ENCODE measurements at regions not wholly inside any gene's neighbourhood (a gene's known extent, or its start where the extent isn't known, plus 50 kb on each side); places are given as distances from the start of the nearest gene placed in this dataset.

DNA sequence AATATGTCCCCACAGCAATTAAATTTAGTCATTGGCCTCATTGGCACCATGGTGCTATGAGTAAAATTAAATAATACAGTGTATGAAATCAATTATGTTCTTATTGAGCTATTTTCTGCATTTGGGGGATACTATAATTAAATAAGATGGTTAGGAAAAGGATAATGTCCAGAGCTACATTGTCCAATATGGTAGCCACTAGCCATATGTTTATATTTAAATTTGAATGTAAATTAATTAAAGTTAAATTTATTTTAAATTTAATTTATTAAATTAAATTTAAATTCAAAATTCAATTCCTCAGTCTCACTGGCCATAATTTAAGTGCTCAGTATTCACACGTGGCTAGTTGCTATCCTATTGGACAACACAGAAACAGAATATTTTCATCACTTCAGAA, 115.7 kb downstream of the SPATA31D1 start:
- H3K4me3 ChIP-seq (ENCODE audit: low read depth, low read length), result no peak overlapping the region
- TF ChIP-seq, protein P1, sequence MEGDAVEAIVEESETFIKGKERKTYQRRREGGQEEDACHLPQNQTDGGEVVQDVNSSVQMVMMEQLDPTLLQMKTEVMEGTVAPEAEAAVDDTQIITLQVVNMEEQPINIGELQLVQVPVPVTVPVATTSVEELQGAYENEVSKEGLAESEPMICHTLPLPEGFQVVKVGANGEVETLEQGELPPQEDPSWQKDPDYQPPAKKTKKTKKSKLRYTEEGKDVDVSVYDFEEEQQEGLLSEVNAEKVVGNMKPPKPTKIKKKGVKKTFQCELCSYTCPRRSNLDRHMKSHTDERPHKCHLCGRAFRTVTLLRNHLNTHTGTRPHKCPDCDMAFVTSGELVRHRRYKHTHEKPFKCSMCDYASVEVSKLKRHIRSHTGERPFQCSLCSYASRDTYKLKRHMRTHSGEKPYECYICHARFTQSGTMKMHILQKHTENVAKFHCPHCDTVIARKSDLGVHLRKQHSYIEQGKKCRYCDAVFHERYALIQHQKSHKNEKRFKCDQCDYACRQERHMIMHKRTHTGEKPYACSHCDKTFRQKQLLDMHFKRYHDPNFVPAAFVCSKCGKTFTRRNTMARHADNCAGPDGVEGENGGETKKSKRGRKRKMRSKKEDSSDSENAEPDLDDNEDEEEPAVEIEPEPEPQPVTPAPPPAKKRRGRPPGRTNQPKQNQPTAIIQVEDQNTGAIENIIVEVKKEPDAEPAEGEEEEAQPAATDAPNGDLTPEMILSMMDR (IDR thresholded peaks at IDR 0.05; ENCODE audit: low read depth, low read length), result no peak

DNA sequence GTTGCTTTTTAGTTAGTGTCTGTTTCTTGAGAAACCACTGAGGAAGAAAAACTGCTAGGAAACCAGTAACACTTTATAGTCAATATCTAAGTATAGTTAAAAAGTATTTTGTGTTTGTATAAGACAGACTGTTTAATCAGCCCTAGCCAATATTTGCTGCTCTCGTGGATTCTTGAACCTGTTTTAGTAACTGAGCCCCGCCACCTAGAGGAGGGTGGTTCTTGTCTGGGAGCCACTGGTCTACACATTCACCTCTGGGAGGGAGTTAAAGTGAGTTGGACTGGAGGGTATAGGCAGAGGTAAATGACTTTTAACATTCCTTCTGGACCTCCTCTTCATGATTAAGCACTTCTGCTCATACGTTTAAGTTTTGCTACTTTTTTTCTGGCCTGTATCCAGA, 117.2 kb downstream of the SPATA31D1 start:
- TF ChIP-seq, protein P1 (IDR thresholded peaks at IDR 0.05; ENCODE audit: low read depth, low read length), result no peak
- no peak overlapping the region for H3K4me3 ChIP-seq (ENCODE audit: low read depth, low read length)

DNA sequence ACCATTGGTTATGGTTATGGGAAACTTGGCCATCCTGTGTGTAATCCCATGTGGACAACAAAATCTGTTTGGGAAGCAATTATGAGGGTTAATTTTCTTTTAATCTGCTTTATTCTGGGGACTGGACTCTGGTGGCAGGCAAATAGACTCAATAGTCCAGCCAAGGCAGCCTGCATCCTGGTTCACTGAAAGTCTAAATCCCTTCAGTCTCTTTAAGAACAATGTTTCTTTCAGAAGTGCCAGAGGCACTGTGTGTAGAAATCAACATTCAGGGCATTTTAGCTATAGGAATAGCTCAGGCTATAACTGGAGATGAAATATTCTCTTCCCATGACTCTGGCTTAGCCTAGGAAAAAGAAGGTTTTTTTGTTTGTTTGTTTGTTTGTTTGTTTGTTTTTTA, 118.0 kb downstream of the SPATA31D1 start:
- H3K4me3 ChIP-seq (ENCODE audit: low read depth, low read length), result no peak overlapping the region
- TF ChIP-seq, protein P1 (IDR thresholded peaks at IDR 0.05; ENCODE audit: low read depth, low read length), result no peak

DNA sequence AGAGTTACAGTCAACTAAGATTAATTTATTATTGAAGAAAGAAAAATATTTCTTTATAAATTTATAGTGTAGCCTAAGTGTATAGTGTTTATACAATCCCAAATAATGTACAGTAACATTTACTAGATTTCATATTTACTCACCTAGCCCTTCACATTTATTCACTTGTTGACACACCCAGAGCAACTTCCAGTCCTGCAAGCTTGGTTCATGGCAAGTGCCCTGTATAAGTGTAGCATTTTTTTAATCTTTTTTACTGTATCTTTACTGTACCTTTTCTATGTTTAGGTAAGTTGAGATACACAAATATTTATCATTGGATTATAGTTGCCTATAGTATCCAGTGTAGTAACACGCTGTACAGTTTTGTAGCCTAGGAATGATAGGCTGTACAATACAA, 119.9 kb downstream of the SPATA31D1 start:
- no peak overlapping the region for H3K4me3 ChIP-seq (ENCODE audit: low read depth, low read length)
- TF ChIP-seq, protein P1 (IDR thresholded peaks at IDR 0.05; ENCODE audit: low read depth, low read length), result no peak

DNA sequence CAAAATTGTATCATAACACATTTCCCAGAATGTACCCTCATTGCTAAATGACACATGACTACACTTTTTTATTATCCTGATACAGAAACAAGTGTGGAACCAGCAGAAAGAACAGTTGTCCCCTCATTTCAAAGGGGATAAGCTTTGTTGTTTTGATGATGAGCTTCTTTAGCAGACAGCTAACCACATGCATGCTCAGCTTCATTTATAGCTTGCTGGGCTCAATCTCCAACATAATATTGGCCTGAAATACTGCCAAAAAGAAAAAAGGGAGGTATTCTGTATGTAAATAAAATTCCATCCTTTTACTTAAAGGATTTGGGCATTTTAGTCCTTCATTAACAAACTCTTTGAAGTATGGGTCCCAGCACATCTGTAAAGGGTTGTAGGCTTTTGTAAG, 120.4 kb downstream of the SPATA31D1 start:
- TF ChIP-seq, protein P1 (IDR thresholded peaks at IDR 0.05; ENCODE audit: low read depth, low read length), result no peak
- H3K4me3 ChIP-seq (ENCODE audit: low read depth, low read length), result no peak overlapping the region

DNA sequence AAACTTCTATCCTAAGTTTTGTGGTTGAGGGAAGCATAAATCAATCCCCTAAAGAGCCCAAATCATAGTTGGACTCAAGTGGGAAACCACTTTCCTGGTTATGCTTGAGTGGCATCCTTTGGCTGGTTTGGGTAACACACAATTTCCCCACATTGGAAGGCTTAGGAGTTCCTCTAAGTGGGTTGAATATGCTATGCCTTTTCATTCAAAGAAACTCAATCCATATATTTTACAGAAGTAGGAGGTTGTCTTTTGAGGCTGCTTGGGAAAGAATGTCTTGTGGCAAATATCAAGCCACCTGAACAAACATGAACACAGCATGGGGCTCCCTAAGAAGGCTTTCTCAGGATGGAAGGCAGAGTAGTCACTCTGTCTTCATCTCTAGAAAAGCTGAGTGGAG, 121.1 kb downstream of the SPATA31D1 start:
- no peak overlapping the region for H3K4me3 ChIP-seq (ENCODE audit: low read depth, low read length)

DNA sequence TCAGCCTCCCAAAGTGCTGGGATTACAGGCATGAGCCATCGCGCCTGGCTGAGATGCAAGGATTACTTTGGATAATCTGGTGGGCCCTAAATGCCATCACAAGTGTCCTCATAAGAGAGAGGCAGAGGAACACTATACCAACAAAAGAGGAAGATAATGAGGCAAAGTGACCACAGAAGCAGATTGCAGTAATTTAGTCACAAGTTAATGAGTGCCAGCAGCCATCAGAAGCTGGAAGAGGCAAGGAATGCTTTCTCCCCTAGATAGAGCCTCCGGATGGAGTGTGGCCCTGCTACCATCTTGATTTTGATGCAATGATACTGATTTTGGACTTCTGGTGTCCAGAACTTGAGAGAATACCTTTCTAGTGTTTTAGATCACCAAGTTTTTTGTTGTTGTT, 122.3 kb downstream of the SPATA31D1 start:
- H3K4me3 ChIP-seq (ENCODE audit: low read depth, low read length), result no peak overlapping the region
- TF ChIP-seq, protein P1 (IDR thresholded peaks at IDR 0.05; ENCODE audit: low read depth, low read length), result no peak

More for the DNA sequence above, 121.1 kb downstream of the SPATA31D1 start:
- TF ChIP-seq, protein P1 (IDR thresholded peaks at IDR 0.05; ENCODE audit: low read depth, low read length), result no peak

All from WI38 (cell line).